Uterus (tissue), 2 donors: ENCODE measurements at regions not wholly inside any gene's neighbourhood (a gene's known extent, or its start where the extent isn't known, plus 50 kb on each side); places are given as distances from the start of the nearest gene placed in this dataset.

Experiments
- POLR2A ChIP-seq, 2 donors: fragments of 450-650 bp; IDR thresholded peaks; one replicate each; pipeline ENCODE4 v1.6.1; 2016; ENCODE audit warnings: antibody characterized with exemption in 2 of 2, mild to moderate bottlenecking in 1 of 2, moderate library complexity in 1 of 2
- TF ChIP-seq, protein P1 (sequence below), 4 experiments: fragments of 200-600 bp in 2 of 4; fragments of 450-650 bp in 2 of 4; sonication (generic) in 2 of 4; IDR thresholded peaks; one replicate each; pipeline ENCODE4 v1.5.1; 2016 to 2019; ENCODE audit warnings: antibody characterized with exemption in 4 of 4, mild to moderate bottlenecking in 2 of 4, moderate library complexity in 1 of 4

DNA sequence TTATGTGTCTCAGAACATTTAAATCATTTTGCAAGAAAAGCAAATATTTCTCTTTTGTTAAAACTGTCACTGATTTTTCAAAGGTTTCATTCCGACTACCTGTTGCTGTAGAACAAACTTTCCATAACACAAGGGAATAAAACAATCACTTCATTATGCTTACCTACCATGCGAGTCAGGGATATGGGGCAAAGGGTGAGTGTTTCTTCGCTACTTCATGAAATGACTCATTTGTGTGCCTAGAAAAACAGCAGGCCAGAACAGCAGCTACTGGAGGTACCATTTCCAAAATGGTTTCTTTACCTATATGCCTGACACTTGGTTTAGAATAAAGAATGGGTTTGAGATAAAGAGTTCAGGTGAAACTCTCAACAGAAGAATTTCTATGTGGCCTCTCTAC, 712.5 kb downstream of the PLOD2 start:
- TF ChIP-seq, protein P1, sequence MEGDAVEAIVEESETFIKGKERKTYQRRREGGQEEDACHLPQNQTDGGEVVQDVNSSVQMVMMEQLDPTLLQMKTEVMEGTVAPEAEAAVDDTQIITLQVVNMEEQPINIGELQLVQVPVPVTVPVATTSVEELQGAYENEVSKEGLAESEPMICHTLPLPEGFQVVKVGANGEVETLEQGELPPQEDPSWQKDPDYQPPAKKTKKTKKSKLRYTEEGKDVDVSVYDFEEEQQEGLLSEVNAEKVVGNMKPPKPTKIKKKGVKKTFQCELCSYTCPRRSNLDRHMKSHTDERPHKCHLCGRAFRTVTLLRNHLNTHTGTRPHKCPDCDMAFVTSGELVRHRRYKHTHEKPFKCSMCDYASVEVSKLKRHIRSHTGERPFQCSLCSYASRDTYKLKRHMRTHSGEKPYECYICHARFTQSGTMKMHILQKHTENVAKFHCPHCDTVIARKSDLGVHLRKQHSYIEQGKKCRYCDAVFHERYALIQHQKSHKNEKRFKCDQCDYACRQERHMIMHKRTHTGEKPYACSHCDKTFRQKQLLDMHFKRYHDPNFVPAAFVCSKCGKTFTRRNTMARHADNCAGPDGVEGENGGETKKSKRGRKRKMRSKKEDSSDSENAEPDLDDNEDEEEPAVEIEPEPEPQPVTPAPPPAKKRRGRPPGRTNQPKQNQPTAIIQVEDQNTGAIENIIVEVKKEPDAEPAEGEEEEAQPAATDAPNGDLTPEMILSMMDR (IDR thresholded peaks at IDR 0.05) = no peak
- no peak for TF ChIP-seq POLR2A (IDR thresholded peaks at IDR 0.05)
